ENCODE measurements at regions not wholly inside any gene's neighbourhood (a gene's known extent, or its start where the extent isn't known, plus 50 kb on each side); places are given as distances from the start of the nearest gene placed in this dataset.

DNA sequence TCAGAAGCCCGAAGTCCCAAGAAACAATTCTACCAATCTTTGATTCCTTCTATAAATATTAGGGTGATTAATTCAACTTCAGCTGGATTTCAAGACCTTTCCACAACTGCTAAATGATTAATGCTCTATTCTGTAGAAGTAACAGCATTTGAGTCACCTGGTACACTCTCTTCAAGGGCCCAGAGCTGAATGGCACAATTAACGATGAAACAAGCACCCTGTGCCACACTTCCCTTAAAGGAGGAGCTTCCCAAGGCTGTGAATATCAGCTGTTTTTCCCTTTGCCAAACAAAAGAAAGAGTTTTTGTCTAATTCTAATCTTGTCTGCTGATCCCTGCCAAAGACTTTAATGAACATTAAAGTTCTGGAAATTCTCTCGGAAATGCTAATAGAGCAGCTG, 56.0 kb downstream of the BOD1L2 start:
- no peak for DNase-seq (ENCODE audit: low spot score)

DNA sequence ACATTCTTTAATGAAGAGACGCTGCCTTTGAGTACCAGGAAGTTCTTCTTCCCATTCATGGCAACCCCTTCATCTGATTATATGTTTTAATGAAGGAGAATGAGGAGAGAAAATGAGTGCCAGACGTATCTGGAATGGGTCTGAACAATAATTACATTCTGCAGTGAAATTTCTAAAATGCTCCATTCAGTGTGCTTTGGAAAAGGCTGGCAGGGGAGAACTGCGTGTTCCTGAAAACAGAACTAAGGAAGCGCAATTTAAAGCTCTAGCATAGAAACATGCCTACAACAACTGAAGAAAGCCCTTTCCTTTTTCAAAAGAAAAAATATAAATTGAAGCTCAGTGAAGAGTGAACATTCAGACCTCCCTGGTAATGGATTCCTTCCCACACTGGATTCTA, 58.8 kb downstream of the BOD1L2 start:
- no peak for DNase-seq (ENCODE audit: low spot score)

DNA sequence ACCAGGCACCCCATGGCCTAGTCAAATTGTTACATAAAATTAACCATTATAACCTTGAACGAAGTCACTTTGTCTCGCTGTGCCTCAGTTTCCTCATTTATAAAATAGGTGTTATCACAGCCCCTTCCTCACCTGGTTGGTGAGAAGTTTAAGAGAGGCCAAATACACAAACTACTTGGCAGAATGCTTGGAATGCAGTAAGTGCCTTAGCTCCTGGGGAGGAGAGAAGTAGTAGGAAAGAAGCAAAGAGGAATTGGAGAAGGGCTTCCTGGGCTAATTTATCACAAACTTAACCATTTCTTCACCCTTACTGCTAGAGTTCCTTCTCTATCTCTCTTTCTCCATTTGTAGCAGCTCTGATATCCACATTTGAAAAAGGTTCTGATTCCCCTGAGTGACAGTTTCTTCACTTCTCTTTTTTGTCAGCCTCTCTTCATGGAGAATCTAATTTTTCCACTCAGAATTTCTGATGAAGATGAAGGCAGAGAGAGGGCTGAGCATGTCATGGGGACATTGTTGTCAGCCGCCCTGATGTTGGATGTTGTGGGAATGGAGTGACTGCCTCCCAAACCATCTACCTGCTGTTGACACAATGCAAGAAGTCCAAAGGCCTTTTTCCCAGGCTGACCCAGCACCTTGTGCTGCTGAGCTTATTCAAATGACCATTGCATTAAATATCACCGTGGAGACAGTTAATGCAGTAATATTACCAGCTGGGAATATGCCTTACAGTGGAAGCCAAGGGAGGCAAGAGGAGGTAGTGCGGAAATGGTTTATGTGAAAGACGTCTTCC, 60.4 kb downstream of the BOD1L2 start:
- DNase-seq (ENCODE audit: low spot score), result no peak

DNA sequence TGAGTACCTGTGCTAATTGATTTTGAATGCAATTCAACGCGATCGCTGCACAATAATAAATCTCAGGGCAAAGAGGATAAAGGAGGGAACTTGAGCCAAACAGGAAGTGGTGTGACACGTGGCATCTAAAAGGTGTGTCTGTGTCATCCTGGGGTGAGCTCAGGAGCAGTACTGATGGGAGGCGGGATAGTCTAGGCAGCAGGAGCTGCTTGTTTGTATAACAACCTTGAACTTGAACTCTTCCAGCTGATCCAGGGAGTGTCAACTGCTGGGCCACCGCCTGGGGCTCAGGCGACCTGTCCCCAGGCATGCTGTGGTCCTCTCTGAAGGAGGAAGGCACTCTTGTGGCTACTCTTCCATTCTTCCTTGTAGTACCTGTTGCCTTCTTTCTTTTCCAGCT, 61.2 kb downstream of the BOD1L2 start:
- DNase-seq (ENCODE audit: low spot score), result no peak

DNA sequence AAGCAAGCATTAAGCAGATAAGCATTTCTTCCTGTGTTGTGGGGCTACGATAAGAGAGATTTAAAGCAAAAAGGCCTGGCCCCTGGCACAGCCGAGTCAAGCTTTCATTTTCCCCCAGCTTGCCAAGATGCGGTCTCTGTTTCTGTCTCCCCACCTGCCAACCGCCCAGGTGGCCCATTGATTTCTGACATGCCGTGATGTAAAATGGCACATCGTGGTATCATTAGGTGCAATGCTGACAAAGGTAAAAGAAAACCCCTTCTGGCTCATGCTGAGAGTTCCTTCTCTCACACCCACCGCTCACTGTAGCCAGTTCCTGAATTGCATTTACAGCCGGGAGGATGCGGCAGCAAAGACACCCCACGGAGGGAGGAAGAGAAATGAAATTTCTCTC, 62.8 kb downstream of the BOD1L2 start:
- no peak for DNase-seq (ENCODE audit: low spot score)

DNA sequence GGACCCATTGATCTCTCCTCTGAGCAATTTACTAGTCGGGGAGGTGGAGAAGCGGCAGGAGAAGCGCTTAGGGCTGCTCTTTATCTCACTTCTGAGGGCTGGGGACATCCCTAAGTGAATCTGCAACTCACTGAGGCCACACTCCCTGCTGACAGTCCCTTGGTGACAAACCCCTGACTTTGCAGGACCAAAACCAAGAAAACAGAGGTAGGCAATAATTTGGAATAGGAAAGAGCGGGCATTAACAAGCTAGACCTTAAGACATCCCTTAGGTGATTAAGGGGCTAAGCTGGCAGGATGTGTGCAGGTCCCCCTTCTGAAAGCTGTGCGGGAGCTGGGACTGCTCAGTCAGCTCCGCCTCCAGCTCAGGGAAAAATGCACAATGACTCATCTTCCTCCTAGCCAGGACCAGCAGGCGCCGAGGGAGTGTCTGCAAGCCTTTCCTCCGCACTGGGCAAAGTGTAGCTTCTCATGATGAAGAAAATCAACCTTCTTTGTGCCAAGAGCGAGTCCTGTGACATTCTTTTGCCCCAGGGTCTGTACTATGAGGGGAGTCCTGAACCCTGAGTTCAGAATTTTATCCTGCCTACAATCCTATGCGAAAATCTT, 63.3 kb downstream of the BOD1L2 start:
- DNase-seq (ENCODE audit: low spot score), result peak; percentile 66

DNA sequence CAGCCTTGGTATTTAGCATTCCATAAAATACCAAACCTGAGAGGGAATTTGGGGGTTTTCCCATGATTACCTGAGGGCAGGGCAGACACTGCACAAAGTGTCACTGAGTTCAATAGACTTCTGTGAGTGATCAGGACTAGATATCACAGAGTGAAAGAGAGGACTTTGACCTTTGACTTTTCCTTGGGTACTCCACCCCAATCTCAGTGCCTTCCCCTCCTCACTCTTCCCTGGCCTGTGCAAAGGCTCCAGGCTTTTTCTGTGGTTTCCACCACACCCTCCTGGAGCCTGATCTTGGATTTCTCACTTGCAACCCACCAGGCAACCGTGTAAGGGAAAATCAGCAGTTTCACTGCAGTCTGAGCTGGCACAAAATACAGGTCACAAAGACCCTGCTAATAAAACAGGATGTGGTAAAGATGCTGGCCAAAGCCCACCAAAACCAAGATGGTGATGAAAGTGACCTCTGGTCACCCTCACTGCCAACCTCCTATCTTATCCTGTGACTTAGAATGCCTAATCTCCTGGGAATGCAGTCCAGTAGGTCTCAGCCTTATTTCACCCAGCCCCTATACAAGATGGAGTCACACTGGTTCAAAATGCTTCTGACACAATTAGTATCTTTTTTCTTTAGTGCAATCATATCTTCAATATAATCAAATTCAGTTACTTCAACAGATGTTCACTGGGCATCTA, 64.0 kb downstream of the BOD1L2 start:
- no peak for DNase-seq (ENCODE audit: low spot score)

DNA sequence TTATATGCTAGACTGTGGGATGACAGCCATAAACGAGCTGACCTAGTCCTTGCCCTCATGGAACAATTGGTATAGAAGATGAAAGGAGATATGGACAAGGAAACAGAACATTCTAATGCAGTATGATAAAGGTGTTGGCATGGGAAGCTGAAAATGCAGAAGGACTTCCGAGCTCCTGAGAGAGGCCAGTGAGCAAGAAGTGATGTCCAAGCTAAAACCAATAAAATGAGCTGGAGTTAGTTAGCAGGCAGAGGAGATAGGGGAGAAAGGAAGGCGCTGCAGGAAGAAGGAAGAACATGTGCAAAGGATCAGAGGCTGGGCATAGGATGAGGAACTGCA, 64.5 kb downstream of the BOD1L2 start:
- no peak for DNase-seq (ENCODE audit: low spot score)

DNA sequence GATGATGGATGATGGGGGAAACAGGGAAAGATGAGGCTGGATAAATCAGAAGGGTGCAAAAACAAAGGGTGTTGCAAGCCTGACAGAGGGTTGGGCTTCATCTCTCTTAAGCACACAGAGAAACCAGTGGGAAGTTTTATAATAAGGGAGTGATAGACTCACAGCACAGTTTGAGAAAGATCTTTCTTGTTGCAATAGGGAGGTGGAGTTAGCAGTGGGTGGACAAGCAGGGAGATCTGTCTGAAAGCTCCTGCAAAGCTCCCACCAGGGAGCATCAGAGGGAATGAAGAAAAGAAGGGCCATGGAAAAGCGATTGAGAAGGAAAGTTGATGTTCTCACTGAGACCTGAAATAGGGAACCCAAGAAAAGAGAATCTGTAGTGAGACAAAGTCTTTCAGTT, 64.9 kb downstream of the BOD1L2 start:
- DNase-seq (ENCODE audit: low spot score), result no peak

DNA sequence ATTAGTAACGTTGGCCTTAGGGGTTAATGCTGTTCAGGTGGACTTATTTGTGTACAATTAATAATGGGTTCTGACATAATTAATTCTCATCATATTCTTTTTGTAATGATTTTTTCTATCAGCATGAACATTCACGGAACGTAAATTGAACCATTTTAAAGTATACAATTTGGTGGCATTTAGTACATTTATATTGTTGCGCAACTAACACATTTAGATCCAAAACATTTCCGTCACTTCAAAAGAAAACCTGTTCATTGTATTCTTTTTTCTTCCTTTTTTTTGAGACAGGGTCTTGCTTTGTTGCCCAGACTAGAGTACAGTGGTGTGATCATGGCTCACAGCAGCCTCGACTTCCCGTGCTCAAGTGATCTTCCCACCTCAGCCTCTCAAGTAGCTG, 65.8 kb downstream of the BOD1L2 start:
- no peak for DNase-seq (ENCODE audit: low spot score)

DNA sequence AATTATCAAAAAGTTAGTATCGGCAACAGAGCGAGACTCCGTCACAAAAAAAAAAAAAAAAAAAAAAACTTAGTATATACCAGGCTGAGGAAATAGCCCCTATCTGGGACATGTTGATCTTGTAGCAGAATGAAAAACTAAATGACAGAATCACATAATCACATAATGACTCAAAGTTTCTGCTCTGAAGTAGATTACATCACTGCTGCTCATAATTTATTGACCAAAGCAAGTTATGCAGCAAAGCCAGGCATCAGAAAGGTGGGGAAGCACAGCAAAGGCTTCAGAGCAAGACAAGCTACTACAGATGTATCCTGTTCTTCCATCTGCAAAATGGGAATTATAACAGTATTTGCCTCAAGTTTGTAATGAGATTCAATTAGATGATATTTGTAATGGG, 68.1 kb downstream of the BOD1L2 start:
- no peak for DNase-seq (ENCODE audit: low spot score)

DNA sequence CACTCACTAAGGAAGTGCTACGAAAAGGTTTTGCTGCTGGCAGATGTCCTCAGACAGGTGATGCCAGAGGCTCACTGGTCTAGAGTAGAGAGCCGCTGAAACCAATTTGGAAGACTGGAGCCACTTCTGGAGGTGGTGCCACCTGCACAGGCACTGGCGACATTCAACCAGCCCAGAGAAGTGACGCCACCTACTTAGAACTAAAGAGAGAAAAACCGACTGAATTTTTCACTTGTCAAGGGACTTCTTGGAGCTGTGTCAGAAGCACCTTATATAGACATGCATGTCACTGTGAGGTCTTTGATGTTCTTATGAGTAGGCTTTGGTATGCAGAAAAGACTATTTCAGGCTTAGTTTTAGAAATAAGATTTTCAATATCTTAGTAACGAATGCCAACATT, 71.4 kb downstream of the BOD1L2 start:
- DNase-seq (ENCODE audit: low spot score), result no peak

DNA sequence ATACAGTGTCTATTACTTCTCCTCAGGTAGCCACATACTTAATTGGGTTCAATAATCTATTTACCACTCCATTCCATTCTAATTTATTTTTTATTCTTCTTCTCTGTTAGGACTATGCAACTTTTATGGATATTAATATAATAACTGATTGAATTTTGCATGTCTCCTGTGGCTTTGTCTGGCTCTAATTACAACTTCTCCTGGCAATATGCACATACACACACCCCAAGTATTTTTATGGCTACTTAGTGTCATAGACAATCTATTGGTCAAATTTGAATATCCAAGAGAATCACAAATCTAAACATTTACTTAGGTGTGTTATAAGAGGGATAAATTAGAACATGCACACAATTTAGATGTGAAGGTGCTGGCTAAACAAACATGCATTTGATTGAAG, 73.1 kb downstream of the BOD1L2 start:
- no peak for DNase-seq (ENCODE audit: low spot score)

DNA sequence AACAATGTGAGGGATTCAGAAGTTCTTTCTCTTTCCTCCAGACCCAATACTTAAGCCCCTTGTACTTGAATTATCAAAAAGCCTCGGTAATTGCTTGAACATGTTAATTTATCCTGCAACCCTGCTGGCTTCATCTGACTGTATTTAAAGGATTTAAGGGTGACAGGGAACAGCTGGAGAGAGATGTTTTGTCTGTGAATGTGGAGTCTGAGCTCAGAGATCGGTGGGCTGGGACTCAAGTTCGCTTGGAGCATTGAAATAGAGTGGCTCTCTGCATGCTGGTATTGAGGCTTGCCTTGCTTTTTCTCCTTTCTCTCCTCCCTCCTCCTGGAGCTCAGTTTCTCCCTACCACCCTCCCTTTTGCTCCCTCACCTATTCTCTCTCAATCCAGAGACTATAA, 73.6 kb downstream of the BOD1L2 start:
- DNase-seq (ENCODE audit: low spot score), result no peak

DNA sequence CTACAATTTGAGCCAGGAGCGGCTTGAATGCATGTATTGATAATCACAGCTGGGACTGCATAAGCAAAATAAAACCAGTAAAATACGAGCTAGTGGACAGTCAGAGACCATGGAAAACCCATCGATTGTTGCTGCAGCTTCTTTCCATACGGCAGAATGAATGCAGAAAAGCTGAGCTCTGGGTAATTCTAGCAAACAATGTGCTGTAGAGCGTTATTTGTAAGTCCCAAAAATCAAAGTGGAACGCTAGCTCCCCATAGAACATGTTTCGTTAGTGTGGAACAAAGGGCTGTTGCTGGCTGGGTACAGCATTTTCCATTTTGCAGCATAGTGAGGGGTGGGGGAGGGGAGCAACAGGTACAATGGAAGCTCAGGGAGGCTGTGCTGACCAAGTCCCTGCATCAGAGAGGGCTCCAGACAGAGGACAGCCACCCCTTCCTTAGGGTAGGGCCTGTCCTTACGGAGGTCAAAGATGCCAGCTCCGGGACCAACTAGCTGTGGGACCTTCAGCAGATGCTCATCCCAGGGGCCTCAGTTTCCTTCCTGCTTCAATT, 74.1 kb downstream of the BOD1L2 start:
- no peak for DNase-seq (ENCODE audit: low spot score)

DNA sequence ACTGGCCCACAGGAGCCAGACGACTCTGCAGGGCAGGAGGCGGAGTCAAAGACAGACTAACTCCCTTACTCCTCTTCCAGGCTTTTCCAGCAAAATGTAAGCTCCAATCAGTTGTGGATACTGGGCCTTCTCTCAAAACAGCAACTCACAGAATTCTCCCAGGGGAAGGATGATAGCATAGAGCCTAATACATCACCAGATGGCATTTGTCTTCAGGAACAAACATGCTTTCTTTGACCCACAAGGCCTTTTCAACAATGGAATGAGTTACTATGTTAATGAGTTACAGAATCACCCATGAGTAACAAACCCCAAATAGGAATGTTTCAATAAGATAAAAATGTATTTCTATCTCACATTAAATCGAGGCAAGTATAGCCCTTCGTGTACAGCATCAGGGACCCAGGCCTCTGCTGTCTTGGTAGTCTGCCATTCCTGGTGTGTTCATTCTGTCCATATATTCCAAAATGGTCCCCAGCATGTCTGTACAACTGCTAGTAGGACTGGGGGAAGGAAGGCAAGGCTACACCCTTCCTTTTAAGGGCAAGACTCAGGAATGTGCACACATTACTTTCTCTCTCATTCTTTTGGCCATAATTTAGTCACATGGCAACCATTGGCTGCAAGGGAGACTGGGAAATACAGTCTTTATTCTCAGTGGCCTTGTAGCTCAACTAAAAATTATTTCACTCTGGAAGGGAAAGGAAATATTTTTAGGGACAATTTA, 76.4 kb downstream of the BOD1L2 start:
- DNase-seq (ENCODE audit: low spot score), result no peak

DNA sequence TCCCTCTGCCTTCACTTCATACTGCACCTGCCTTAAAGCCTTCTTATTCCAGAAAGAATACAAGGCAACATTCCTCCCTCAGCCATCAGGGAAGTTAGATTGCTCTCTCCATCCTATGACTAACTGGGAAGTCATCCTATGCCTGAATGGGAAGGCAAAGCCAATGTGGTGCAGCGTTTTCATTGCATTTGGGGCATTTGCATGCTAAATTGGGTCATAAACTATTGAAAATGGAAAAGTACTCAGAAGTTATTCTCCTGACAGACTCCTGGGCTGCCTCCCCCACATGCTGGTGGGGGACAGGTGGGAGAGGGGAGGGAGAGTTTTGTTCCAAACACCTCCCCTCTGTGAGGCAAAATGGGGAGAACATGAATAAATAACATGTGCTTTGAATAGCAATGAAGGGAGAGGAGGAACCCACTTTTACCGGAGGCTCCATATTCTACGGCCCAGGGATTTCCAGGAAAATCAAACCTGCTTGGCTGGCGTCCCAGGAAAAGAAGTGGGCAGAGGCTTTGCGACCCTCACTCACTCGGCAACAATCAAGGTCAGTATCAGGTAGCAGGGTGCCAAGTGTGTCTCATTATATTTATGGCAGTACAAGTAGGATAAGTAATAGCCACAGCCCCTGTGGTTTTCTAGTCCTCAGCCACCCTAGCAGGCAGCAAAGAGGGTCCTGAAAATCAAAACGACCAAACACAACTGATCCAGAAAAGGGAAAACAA, 84.1 kb downstream of the BOD1L2 start:
- DNase-seq (ENCODE audit: low spot score), result no peak

DNA sequence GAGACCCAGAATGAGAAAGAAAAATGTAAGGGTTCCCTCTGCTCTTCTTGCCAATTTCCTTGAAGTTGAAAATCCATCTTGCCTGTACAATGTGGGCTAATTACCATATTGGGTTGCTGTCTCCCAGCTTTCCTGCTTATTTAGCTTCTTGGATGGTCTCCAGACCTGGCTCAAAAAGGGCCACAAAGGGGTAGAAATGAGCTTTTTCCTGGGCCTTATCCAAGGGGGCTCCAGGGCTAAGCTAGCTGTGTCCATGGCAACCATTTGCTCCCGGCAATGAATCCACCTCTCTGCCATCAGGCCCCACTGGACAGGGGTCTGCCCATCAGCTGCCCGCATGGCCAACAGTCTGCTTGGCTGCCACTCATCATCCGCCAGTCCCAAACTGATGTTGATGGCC, 85.0 kb downstream of the BOD1L2 start:
- DNase-seq (ENCODE audit: low spot score), result no peak

DNA sequence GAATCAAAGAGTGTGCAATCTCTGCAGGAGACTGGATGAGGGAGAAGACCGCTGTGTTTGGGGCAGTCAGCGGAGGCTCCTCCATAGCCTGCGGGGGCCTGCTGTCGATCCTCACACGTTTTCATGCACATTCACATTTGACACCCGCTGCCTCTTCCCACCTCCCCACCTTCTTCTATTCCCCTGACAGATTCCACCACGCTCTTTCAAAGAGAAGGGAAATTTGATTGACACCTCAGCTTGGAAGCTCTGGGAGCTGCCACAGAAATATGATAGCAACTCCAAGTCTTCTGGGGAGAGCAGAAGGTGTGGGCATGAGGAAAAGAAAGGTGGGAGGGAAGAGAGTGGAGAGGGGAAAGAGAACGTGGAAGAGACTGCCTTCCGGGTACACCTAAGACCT, 87.5 kb downstream of the BOD1L2 start:
- no peak for DNase-seq (ENCODE audit: low spot score)

DNA sequence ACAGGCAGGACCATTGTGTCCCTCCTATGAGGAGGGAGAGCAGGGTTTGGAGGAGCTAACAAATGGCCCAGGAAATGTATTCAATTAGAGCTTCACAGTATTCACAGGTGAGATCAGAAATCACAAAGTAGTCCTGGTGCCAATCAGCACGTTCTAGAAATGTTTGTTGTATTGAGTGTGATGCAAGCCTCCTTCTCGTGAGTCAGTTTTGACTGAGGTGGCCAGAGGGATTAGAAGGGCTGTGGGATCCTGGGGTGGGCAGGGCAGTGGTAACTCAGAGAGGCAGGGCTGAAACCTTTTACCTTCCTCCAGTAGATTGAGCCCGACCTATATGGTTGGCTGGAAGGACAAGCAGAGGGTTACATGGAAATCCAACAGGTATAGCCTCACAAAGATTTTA, 95.0 kb downstream of the BOD1L2 start:
- no peak for DNase-seq (ENCODE audit: low spot score)

DNA sequence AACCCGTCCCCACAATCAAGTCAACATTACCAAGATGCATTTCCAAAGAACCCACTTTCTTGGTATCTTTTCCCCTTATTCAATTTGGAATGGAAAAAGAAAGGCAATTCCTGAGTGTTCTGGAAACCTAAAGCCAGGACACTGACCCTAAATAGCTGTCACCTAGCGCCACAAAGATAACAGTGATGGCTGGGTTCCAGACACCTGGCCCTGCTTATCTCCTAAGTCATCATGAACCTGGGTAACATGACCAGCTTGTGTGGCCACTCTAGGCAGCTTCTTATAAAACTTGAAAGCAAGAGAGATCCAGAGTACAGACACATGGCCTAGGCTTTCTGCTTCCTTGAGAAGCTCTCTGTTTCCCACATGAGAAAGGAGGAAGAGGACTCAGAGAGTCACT, 95.4 kb downstream of the BOD1L2 start:
- no peak for DNase-seq (ENCODE audit: low spot score)

DNA sequence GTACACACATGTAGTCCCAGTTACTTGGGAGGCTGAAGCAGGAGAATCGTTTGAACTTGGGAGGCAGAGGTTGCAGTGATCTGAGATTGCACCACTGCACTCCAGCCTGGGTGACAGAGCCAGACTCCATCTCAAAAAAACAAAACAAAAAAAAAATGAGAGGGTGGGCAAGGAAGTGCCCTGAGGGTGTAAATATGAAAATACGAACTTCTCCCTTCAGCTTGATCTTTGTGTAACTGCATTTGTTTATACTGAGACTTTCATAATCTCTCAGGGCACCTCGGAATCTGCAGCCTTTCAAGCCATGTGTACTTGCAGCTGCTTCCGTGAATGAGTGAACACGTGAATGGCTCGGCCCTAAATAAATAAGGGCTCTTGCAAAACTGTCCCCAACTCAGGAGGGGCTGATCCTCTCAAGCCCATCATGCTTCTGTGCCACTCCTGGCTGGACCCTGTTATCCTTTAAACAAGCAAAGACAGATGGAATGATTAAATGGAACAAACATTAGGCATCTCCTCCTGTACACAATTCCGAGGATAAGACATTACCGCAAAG, 96.8 kb downstream of the BOD1L2 start:
- DNase-seq (ENCODE audit: low spot score), result no peak

All from hepatic stellate cell (primary cell).